Sigmoid colon (tissue), 4 donors: ENCODE measurements at regions not wholly inside any gene's neighbourhood (a gene's known extent, or its start where the extent isn't known, plus 50 kb on each side); places are given as distances from the start of the nearest gene placed in this dataset.

Experiments used
- CTCF ChIP-seq, 4 experiments: fragments of 450-650 bp in 3 of 4; fragments of 200-600 bp in 1 of 4; IDR thresholded peaks; one replicate each; pipeline ENCODE4 v1.5.1; 2016 to 2019; ENCODE audit warnings: antibody characterized with exemption in 4 of 4, mild to moderate bottlenecking in 3 of 4, moderate library complexity in 2 of 4
- EP300 ChIP-seq, 4 donors: sonication (generic); formaldehyde crosslinking; IDR thresholded peaks; one replicate each; pipeline ENCODE4 v1.6.1; 2017; ENCODE audit warnings: antibody characterized with exemption in 4 of 4

GRCh38 chr13:26503826-26504594 lies 53.5 kb upstream of the WASF3 start:
- no peak for TF ChIP-seq CTCF (IDR thresholded peaks at IDR 0.05)
- TF ChIP-seq EP300 (IDR thresholded peaks at IDR 0.05) = no peak
